HEK293T (cell line): ENCODE measurements at regions not wholly inside any gene's neighbourhood (a gene's known extent, or its start where the extent isn't known, plus 50 kb on each side); places are given as distances from the start of the nearest gene placed in this dataset.

Experiments used
- FOXA1 ChIP-seq: fragments of 450-650 bp; IDR thresholded peaks from 2 replicates; pipeline ENCODE4 v1.6.1; 2016; ENCODE audit warnings: mild to moderate bottlenecking
- L3MBTL2 ChIP-seq: fragments of 450-650 bp; conservative IDR thresholded peaks from 2 replicates; pipeline ENCODE4 v1.6.1; 2016; ENCODE audit warnings: mild to moderate bottlenecking

- no peak for TF ChIP-seq L3MBTL2
- TF ChIP-seq FOXA1 = no peak
Observed at GRCh38 chr16:9261376-9261775, 169.9 kb downstream of the HAPSTR1 start.
